Fibroblast of the aortic adventitia (primary cell): ENCODE measurements at regions not wholly inside any gene's neighbourhood (a gene's known extent, or its start where the extent isn't known, plus 50 kb on each side); places are given as distances from the start of the nearest gene placed in this dataset.

Source experiments
- DNase-seq: peaks from one replicate; pipeline ENCODE4 v3.0.0-alpha.2; 2010; ENCODE audit warnings: low read depth
- H3K4me3 ChIP-seq: 2 replicates; pipeline ENCODE4 v1.5.1; 2011; ENCODE audit warnings: low read depth, mild to moderate bottlenecking, control low read depth, low read length, moderate library complexity
- TF ChIP-seq, protein P1 (sequence below): IDR thresholded peaks from 2 replicates; pipeline ENCODE4 v1.5.1; 2011; ENCODE audit warnings: mild to moderate bottlenecking, low read length, control low read depth, inconsistent platforms; ENCODE audit not compliant: insufficient read depth

DNA sequence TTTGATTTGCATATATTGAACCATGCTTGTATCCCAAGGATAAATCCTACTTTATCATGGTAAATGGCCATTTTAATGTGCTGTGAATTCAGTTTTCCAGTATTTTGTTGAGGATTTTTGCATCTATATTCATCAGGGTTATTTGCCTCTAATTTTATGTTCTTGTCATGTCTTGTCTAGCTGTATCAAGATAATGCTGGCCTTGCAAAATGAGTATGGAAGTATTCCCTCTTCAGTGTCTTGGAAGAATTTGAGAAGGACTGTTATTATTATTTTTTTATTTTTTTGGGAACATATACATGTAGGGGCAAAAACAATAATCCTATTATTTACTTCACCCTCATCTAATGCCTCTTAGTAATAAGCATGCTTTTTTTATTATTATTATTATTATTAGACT, 398.0 kb upstream of the KCNH7 start:
- no peak overlapping the region for H3K4me3 ChIP-seq
- DNase-seq: no peak
- TF ChIP-seq, protein P1, sequence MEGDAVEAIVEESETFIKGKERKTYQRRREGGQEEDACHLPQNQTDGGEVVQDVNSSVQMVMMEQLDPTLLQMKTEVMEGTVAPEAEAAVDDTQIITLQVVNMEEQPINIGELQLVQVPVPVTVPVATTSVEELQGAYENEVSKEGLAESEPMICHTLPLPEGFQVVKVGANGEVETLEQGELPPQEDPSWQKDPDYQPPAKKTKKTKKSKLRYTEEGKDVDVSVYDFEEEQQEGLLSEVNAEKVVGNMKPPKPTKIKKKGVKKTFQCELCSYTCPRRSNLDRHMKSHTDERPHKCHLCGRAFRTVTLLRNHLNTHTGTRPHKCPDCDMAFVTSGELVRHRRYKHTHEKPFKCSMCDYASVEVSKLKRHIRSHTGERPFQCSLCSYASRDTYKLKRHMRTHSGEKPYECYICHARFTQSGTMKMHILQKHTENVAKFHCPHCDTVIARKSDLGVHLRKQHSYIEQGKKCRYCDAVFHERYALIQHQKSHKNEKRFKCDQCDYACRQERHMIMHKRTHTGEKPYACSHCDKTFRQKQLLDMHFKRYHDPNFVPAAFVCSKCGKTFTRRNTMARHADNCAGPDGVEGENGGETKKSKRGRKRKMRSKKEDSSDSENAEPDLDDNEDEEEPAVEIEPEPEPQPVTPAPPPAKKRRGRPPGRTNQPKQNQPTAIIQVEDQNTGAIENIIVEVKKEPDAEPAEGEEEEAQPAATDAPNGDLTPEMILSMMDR: no peak

DNA sequence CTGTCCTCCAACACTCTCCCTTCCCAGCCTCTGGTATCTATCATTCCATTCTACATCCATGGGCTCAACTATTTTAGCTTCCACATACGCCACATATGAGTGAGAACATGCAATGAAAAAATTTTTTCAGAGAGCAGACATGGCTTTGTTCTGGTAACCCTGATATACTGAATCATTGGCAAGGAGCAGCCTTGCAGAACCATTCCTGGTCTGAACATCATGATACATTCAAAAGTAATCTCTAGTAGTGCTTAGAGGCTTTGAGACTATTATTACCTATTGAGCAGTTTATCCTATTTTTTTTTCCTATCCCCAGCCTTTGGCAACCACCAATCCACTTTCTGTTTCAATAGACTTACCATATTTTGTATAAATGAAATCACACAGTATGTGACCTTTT, 393.1 kb upstream of the KCNH7 start:
- no peak for DNase-seq

DNA sequence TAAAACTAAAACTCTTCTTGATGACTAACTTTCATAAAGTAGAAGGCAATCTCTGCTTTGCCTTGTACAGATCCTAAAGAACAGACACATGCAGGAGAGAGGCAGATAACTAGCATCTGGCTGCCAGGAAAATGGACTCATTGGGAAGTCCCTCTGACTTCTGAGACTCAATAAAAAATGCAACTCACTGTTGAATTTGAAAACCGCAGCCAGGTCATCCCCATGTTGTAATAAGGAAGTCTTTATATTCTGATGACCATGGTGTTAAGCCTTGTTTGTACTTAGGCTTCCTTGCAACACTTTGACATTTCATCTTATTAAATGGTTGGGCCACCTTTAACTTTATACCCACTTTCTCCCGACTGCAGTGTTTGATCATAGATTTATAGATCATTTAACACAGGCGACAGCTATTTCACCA, 375.1 kb upstream of the KCNH7 start:
- DNase-seq: peak; percentile 69
- H3K4me3 ChIP-seq: no peak overlapping the region

More for the DNA sequence above, 393.1 kb upstream of the KCNH7 start:
- H3K4me3 ChIP-seq: no peak overlapping the region
- TF ChIP-seq, protein P1: no peak

DNA sequence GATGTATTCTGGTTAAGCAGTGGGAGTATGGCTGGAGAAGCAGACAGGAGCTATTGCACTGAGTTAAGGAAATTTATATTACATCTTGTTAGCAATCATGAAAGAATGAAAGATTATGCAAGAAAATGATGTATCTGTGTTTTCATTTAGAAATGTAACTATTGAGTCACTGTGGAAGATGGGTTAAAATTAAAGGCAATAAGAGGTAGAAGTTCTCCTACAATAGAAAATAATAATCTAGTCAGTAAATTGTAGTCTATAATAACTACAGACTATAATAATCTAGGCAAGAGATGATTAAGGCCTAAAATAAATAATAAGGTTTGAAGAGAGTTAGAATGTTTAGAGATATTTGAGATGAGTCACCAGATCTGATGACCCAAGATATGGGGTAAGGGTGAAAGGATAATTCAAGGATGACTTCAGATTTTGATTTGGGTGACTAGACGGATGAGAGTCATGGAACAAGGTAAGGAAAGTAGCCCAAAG, 371.9 kb upstream of the KCNH7 start:
- H3K4me3 ChIP-seq: no peak overlapping the region
- peak; percentile 71 for DNase-seq
- TF ChIP-seq, protein P1: no peak

More for the DNA sequence above, 375.1 kb upstream of the KCNH7 start:
- TF ChIP-seq, protein P1: no peak

DNA sequence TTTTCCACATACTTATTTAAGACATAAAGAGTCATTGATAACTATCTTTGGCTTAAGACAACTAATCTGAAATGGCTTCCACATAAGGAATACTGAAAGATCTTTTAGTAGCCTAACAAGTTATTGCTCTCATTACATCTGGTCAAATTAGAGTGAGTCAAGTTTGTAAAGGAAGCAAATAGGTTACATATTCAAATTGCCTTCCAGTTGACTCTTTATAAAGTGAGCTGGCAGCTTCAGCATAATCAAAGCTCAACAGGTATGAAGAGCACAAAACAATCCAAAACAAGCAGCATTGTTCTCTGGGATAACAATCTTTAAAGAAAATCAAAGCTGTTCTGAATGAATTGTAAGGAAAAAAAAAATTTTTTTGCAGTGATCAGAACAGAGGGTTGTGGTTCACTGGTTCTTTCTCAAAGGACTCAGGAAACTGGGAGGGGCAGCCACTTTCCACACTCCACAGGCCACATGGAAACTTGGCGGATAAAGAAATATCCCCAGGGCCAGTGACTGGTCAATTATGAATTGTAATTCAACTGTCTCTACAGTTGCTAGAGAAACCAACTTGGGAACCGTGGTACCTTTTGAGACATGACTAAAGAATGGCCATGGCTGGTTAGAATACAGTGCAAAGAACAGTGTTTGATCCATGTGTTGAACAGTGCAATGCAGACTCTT, 369.3 kb upstream of the KCNH7 start:
- TF ChIP-seq, protein P1: no peak
- no peak overlapping the region for H3K4me3 ChIP-seq
- DNase-seq: no peak

DNA sequence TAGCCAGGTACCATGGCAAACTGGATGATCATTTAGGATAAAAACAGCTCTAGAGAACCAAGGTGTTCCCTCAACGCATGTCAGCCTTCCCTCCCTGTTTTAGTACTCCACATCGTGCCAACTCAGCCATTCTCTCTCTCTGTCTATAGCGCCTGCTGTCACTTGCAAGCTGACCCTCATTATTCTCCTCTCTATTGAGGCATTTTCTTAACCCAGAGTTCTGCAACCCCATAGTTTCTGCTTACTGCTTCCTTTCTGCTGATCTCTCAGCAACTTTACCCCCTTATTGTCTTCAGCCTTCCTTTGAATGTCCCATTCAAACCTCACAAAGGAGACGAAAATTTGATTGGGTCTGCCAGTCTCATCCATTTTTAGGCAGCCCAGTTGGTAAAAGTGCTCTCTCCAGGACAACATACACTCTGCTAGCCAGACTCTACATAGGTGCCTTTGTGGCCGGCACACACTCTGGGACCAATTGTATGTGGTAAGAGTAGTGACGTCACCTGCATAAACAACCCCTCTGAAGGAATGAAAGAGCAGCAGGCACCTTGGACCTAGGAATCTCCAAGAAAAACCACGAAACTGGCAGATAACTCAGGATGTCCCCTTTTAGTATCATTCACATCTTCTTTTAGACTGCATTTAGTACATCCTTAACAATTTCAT, 367.2 kb upstream of the KCNH7 start:
- no peak for DNase-seq

More for the DNA sequence above, 367.2 kb upstream of the KCNH7 start:
- H3K4me3 ChIP-seq: no peak overlapping the region
- TF ChIP-seq, protein P1: no peak
